ENCODE measurements at regions not wholly inside any gene's neighbourhood (a gene's known extent, or its start where the extent isn't known, plus 50 kb on each side); places are given as distances from the start of the nearest gene placed in this dataset.

DNA sequence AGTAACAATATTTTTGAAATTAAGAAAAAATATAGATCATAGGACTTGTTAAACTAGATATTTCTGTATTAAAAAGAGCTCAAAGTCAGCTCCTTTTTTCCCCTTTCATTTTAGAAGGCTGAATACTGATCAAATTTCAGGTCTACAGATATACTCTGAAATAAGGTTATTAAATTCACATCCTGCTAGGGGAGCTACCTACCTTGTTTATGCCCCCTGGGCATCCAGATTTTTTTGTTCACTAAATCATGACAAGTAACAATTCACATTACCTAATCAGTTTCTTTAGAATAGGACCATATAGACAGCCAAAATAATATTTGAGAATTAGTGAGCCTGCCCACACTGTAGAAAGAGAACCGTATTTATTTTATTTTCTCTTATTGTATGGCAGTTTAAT lies 276.2 kb downstream of the USP25 start:
- DNase-seq (ENCODE audit: missing footprints) (no peak), ATAC-seq (no peak)
- intact Hi-C loops (cut with DNase I) = no loop called here

DNA sequence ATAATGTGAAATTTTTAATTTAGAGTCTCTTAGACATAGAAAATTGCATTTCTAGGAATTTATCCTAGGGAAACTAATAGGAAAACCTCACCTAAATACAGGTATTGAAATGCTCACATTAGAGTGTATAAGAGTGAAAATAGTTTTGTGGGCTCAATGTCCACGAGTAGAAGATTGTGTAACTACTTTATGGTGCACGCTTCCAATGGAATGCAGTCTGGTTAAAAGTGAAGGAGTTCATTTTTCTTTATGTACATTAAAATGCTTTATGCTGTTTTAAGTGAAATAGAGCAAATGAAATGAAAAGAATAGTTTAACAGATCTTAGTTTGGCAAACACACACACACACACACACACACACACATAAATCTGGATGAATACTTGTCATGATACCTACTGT lies 278.2 kb downstream of the USP25 start:
- intact Hi-C loops (cut with DNase I) = no loop called here
- ATAC-seq (no peak), DNase-seq (ENCODE audit: missing footprints) (no peak)

DNA sequence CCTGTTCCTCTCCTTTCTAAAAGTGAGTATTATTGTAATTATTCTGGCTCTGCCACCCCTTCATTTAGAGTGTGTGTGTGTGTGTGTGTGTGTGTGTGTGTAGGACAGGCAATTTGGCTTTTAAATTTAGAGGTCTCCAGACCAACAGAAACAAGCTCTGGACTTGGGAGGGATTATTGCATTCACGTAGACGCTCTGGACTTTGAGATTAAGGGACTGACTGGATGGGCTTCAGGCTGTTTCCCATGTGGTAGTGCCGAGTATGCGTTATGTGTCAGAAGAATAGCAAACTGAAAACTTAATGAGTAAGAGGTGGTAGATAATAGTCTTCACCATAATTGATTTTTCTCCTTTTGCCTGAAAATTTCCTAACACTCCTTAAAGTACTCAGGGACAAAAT lies 281.9 kb downstream of the USP25 start:
- intact Hi-C loops (cut with DNase I) = no loop called here
- DNase-seq (ENCODE audit: missing footprints) = no peak
- ATAC-seq = no peak

DNA sequence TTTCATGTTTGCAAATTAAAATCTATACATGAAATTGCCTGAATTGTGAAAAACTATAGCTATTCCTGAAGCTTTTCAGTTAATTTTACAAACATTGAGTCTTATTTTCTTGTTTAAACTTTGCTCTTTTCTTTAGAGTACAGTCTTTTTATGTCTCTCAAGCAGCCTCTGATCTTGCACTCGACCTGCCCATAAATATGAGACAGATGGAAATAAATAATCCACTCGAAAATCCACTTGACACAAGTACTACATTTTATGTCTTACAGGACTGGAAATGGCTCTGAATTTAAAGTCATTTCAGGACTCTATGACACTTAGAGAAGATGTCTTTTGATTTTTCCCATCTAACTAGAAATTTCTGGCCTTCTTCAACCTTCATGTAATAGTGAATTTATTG lies 283.8 kb downstream of the USP25 start:
- intact Hi-C loops (cut with DNase I) = no loop called here
- ATAC-seq = no peak
- DNase-seq (ENCODE audit: missing footprints) = no peak

DNA sequence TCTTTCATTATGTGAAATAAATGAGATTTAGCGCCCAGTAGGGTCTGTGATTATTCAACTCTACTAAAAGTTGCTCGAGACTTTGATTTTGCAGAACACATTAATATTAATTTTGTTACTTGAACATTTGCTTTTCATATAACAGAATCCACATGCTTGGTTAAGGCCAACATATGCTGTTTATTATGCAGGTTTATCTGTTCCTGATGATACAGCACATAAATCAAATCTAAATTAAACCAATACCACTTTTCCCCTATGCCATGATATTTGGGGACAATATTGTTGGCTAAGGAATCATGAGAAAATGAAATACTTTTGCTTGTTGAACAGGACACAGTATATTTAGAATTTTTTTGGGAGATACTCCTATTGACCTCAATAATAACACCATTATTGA lies 291.1 kb downstream of the USP25 start:
- intact Hi-C loops (cut with DNase I) = no loop called here
- ATAC-seq = no peak
- DNase-seq (ENCODE audit: missing footprints) = no peak

DNA sequence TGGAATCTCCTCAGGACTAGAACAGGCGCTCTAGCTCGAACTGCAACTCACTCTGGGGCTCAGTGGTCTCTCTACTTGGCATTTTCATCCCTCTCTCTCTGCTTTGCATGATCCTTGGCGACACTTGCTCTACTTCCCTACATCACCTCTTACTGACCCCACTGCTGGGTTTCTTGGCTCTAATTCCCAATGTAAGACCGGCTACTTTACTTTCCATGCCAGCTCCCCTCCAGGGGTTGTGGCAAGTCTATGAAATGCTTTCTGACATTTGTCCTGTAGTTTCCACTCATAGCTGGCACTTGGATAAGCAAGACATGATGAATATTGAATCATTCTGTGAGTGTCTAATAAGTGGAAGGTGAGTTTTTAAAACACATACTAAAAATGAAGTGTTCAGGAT lies 292.3 kb downstream of the USP25 start:
- intact Hi-C loops (cut with DNase I) = no loop called here
- ATAC-seq (no peak), DNase-seq (ENCODE audit: missing footprints) (no peak)

DNA sequence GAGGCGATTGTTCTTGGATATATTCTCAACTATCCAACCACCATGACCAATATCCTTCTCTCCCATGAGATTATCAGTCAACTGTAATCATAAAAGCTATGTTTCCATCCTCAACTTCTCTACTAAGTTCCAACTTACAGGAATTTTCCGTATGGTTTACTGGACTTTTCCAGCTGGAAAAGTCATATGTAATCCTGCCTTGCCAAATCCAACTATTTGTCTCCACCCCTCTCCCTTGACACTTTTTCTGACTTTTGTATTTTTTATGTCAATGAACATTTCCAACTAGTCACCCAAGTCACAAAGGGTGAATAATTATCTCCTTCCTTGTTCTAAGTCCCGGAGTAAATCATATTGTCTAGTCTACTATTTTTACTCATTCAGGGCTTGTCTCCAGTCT lies 293.1 kb downstream of the USP25 start:
- ATAC-seq = no peak
- DNase-seq (ENCODE audit: missing footprints) = no peak
- intact Hi-C loops (cut with DNase I) = no loop called here

DNA sequence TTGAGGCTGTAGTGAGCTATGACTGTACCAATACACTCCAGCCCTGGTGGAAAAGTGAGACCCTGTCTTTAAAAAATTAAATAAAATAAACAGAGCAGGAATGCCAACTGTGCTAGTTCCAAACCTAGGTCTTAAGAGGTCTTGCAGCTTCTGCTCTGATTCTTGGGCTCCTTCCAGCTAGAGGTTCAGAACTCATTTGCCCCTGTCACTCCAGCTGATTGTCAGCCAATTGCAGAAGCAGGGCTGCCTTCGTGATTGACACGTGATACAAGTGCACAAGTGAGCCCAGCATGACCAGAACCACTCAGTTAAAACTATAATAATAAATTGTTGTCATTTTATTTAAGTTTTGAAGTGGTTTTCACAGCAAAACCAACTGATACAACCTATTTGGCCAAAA lies 298.4 kb downstream of the USP25 start:
- intact Hi-C loops (cut with DNase I) = loop anchor here (5.0 kb wide), 1 partner anchor 1154 kb away; no protein-coding TSS in a partner anchor
- DNase-seq (ENCODE audit: missing footprints) = no peak
- no peak for ATAC-seq

DNA sequence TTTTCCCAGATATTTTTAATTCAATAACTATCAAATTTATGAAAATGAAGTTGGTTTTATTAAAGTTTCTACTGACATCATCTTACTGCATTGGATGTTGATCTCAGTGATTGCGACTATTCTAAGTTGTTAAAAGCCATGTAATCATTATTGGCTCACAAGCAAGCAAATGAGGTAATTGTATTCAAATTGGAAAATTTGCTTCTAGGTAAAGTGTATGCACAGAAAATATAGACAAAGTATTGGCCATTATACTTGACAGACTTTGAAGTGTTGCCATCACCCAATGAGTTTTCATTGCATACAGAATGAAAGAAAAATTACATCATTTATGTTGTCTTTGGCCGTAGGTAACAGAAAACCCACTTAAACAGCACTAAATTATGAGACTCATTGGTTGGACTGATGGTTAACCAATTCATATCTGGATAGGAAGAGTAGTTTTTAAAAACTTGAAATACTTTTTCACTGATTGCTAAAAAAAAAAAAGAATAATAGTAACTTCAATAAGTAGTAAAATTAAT lies 299.2 kb downstream of the USP25 start:
- intact Hi-C loops (cut with DNase I) = loop anchor here (5.0 kb wide), 1 partner anchor 1153 kb away; no protein-coding TSS in a partner anchor
- ATAC-seq = no peak
- no peak for DNase-seq (ENCODE audit: missing footprints)

DNA sequence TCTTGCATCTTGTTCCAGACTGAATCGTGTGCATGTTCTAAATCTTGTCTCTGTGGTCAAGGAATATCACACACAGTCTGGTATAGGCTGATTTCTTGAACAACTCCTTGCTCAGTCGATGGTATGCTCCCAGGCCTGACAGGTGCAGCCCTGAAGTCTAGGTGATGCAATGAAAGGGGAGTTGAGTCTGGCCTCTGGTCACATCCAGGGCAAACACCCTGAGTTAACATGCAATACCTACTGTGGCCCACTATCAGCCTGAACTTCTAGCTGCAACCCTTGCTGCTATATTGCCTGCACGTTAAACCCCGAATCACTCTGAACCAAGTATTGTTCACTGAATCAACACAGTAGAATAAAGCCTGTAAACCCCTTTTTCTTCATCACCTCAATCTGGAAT lies 303.4 kb downstream of the USP25 start:
- no peak for ATAC-seq
- no peak for DNase-seq (ENCODE audit: missing footprints)
- intact Hi-C loops (cut with DNase I) = no loop called here

DNA sequence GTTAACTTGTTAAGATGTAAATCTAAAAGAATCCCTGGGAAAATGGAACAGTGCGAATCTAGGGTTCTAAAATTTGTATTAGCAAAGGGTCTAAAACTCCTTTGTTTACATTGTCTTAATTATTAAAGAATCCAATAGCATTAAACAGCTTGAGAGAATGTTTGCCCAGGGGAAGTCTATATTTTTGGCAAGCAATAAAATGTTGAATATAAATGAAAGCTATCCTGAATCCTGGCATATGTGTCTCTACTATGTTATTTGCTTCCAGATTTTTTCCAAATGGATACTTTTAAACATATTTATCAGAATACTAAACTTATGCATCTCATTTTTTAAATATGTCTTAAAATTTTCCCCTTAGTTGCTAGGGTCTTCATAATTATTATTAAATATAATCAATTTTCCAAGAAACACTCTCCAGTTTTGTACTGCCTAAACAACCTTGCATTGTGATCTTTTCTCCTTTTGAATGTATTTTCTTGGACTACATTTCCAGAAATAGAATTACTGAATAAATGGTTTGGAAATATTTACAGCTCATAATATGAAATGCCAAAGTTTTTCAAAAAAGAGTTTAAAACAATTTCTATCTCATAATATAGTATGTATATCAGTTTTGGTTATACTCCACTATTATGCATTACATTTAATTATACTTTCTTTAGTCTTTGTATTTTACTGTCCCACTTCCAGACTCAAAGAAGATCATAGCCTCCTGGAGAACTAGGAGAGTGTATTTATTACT lies 304.8 kb downstream of the USP25 start:
- intact Hi-C loops (cut with DNase I) = no loop called here

DNA sequence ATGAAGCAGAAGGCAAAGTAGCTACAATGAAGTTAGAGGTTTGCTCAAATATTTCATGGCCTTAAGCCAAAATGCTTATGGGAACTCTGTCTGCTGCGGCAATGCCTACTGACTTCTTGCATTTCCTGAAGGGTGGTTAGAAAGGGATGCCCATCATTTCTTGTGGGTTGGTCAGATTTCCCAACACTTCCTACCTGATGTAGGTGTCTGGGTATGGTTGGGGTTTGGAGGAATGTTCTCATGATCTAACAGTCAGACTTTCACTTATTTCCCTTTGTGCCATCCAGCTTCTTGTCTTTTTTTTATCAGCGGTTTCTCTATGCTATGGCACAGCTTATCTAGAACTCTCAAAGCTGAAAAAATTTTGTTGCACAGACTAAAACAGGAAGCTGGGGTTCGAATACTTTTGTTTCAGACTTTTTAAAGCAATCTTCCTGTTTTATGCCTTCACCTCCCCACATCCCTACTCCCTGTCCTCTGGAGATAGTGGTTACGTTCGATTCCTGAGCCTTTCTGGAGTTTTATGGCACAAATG lies 307.7 kb downstream of the USP25 start:
- intact Hi-C loops (cut with DNase I) = no loop called here
- no peak for ATAC-seq
- DNase-seq (ENCODE audit: missing footprints) = no peak

More for the DNA sequence above, 304.8 kb downstream of the USP25 start:
- DNase-seq (ENCODE audit: missing footprints) = no peak
- no peak for ATAC-seq

DNA sequence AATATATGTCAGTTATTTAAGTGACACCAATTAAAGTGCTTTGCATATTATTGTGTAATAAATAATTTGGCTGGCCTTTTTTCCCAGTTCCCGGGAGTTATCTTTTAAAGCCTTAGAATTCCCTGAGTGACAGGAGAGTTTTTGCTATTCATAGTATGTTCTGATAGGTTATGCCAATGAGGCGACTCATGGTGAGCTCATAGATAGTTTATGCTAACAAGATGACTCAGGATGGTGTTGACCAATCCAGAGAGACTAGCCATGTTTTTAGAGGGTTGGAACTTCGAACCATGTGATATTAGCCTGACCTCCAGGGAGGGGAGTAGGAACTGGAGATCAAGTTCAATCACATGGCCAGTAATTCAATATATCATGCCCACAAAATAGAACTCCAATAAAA lies 310.8 kb downstream of the USP25 start:
- DNase-seq (ENCODE audit: missing footprints) (no peak), ATAC-seq (no peak)
- intact Hi-C loops (cut with DNase I) = no loop called here

DNA sequence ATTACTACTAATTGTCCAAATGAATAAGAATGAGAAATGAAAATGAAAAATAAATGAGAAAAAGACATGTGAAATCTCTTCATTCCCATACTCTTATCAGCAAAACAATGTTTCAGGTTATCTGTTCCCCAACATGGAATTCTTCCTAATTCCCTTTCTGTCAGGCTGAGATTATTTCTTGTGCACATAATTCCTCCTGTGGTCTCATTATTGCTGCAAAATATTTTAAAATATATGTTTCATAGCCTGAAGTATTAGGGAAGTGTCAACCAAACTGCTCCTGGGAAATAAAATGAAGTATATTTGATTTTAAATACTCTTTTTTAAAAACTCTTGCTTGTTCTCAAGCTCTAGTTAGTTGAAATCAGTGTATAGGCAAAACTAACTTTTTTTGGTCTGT lies 314.9 kb downstream of the USP25 start:
- no peak for DNase-seq (ENCODE audit: missing footprints)
- no peak for ATAC-seq
- intact Hi-C loops (cut with DNase I) = no loop called here

DNA sequence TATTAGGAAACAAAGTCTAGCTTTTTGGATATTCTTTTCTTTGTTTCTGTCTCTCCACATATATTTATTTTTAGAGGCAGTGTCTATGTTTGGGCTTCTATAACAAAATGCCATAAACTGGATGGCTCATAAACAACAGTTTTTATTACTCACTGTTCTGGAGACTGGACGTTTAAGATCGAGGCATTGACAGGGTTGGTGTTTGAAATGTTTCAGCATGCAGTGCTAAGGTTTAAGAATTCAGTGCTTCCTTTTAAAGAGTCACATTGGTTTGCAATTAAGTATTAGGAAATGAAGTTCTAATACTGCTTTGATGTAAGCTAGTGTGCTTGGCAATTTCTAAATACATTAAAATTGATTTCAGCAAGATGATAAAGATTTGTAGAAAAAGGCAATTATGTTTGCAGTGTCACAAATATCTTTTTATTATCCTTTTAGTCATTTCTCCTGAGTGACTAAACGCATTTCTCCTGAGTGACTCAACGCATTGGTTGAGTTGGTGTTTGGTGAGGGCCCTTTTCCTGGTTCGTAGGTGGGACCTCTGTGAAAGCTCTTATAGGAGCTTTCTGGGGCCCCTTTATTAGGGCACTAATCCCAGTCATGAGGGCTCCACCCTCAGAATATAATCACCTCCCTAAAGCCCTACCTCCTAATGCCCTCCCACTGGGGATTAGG lies 317.0 kb downstream of the USP25 start:
- no peak for ATAC-seq
- intact Hi-C loops (cut with DNase I) = no loop called here
- DNase-seq (ENCODE audit: missing footprints) = no peak

DNA sequence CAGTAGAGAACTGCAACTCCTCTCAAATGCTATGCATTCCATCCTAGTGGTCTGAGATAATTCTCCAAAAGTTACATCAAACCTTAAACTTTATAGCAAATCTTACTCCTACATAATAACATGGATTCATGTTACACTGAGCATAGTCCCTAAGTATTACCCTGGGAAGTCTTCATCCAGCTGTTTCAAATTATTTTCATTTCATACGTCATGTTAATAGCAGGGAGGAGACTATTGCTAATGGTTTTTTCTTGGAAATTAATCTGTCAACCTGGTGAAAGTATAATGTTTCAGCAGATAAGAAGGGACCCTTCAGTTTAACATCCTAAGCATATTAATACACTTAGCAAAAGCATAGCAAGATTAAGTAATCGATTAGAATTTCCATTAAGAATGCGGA lies 318.1 kb downstream of the USP25 start:
- intact Hi-C loops (cut with DNase I) = no loop called here
- ATAC-seq (no peak), DNase-seq (ENCODE audit: missing footprints) (no peak)

DNA sequence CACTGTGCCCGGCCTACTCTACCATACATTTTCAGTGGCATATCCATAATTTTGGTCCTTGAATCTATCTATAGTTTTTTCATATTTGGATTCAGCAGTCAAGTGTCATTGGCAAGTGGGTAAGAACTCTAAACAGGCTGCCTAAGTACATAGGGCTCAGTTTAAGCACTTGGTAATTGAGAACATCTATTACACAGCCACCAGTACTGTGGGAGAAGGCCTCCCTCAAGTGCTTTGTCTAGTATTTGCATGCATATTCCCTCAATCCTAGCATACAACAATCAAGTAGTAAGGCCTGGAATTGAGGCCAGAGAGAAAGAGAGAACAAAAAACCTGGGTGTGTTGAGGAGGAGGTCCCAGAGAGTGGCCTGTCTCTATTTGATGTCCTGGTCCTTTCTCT lies 325.2 kb downstream of the USP25 start:
- no peak for ATAC-seq

DNA sequence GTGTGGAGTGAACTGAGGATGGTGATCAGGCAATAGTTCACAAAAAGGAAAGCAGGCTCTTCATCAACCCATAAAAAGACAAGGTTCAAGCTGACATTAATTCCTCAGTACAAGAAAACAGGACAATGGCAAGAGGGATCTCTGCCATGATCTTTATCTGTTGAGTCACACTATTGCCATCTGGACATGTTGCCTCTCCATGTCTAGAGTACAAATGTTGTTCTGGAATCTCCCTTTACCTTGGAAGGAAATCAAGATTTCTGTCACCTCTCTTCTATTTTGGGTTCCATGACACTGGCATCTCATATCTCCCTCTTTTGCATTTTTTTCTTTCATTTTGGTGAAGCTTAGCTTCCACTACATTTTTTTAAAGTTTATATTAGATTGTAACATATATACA lies 329.1 kb downstream of the USP25 start:
- no peak for DNase-seq (ENCODE audit: missing footprints)
- no peak for ATAC-seq
- intact Hi-C loops (cut with DNase I) = no loop called here

More for the DNA sequence above, 325.2 kb downstream of the USP25 start:
- intact Hi-C loops (cut with DNase I) = no loop called here
- DNase-seq (ENCODE audit: missing footprints) = no peak

DNA sequence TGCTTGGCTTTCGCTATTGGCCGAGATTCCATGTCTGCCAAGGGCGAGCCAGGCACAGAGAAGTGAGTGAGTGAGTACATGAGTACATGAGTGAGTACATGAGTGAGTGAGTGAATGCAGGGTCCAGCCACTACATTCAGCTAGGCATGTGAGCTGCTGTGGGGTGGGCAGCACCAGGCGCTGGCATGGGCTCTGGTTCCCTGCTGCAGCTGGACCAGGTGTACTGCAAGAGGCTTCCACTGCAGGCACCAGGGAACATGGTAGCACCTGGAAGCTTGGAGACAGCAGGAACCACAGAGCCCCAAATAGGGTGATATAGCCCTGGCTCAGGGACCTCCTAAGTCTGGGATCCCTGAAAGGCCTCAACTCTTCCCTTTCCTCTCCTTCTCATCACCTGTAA lies 330.2 kb downstream of the USP25 start:
- DNase-seq (ENCODE audit: missing footprints) (no peak), ATAC-seq (no peak)
- intact Hi-C loops (cut with DNase I) = no loop called here

DNA sequence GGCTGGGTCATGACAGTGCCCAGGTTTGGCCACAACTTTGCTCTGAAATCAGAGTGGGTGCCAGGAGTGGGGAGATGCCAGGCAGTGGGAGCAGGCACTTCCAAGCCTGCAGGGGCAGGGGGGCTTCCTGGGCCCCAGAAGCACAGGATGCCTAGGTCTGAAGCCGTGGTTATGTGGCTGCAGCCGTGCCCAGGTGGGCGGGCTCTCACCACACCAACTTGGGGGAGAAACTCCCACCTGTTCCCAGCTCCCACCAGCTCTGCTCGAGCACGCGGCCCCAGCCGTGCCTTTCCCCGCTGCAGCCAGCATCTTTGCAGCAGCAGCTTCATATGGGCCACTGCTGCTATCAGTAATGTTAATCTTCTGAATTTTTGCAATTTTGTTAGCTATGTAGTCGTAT lies 331.4 kb downstream of the USP25 start:
- no peak for ATAC-seq
- DNase-seq (ENCODE audit: missing footprints) = no peak
- intact Hi-C loops (cut with DNase I) = no loop called here
